CD14-positive monocyte (primary cell): ENCODE measurements at regions not wholly inside any gene's neighbourhood (a gene's known extent, or its start where the extent isn't known, plus 50 kb on each side); places are given as distances from the start of the nearest gene placed in this dataset.

ENCODE experiments used
- DNase-seq, 3 donors: peaks; one replicate each; pipeline ENCODE4 v3.0.0-alpha.2; 2011 to 2022
- H2AFZ ChIP-seq: 2 replicates; pipeline ENCODE4 v1.6.0; 2012; ENCODE audit warnings: mild to moderate bottlenecking, low read depth, low read length, inconsistent platforms; ENCODE audit not compliant: insufficient read depth, poor library complexity, severe bottlenecking
- H3K27ac ChIP-seq, 2 donors: 1 replicate in 1 of 2; 2 replicates in 1 of 2; pipeline ENCODE4 v1.5.1; 2012 to 2013; ENCODE audit warnings: low read length in 2 of 2, control low read depth in 1 of 2, inconsistent platforms in 1 of 2, low read depth in 1 of 2, mild to moderate bottlenecking in 1 of 2
- H3K27me3 ChIP-seq, 2 donors: one replicate each; pipeline versions ENCODE4 v1.6.0 to v1.6.1; 2011 to 2013; ENCODE audit warnings: low read length in 2 of 2; ENCODE audit not compliant: control insufficient read depth in 2 of 2, insufficient read depth in 2 of 2
- H3K36me3 ChIP-seq, 2 donors: replicated peaks in 1 of 2; 1 replicate in 1 of 2; 2 replicates in 1 of 2; pipeline versions ENCODE4 v1.5.1 to v1.6.1; 2012 to 2013; ENCODE audit warnings: low read length in 2 of 2, control low read depth in 1 of 2, inconsistent platforms in 1 of 2, mild to moderate bottlenecking in 1 of 2; ENCODE audit not compliant: insufficient read depth in 2 of 2, control insufficient read depth in 1 of 2
- H3K4me1 ChIP-seq, 2 donors: 1 replicate in 1 of 2; 2 replicates in 1 of 2; pipeline versions ENCODE4 v1.5.1 to v1.6.1; 2012 to 2013; ENCODE audit warnings: low read length in 2 of 2, control low read depth in 1 of 2, inconsistent platforms in 1 of 2, mild to moderate bottlenecking in 1 of 2, moderate library complexity in 1 of 2; ENCODE audit not compliant: insufficient read depth in 2 of 2, control insufficient read depth in 1 of 2
- H3K4me2 ChIP-seq: replicated peaks from 2 replicates; pipeline ENCODE3; 2012; ENCODE audit warnings: low read length, moderate library complexity, mild to moderate bottlenecking; ENCODE audit not compliant: poor library complexity, severe bottlenecking; ENCODE audit errors: extremely low read depth
- H3K4me3 ChIP-seq, 3 experiments: fragments of 200-600 bp in 1 of 3; sonication (generic) in 1 of 3; replicated peaks in 1 of 3; 1 replicate in 2 of 3; 2 replicates in 1 of 3; pipeline ENCODE4 v1.5.1; 2011 to 2013; ENCODE audit warnings: low read length in 3 of 3, mild to moderate bottlenecking in 3 of 3, control low read depth in 2 of 3, low read depth in 2 of 3, inconsistent platforms in 1 of 3, moderate library complexity in 1 of 3
- H3K79me2 ChIP-seq: 2 replicates; pipeline ENCODE4 v1.6.0; 2012; ENCODE audit warnings: mild to moderate bottlenecking, control low read depth, inconsistent platforms, low read length, moderate library complexity; ENCODE audit not compliant: insufficient read depth
- H3K9ac ChIP-seq: 2 replicates; pipeline ENCODE4 v1.6.0; 2017; ENCODE audit warnings: low read length, mild to moderate bottlenecking; ENCODE audit not compliant: insufficient read depth, poor library complexity, severe bottlenecking
- H3K9me3 ChIP-seq, 2 donors: replicated peaks in 1 of 2; 1 replicate in 1 of 2; 2 replicates in 1 of 2; pipeline versions ENCODE4 v1.5.1 to v1.6.1; 2012 to 2013; ENCODE audit warnings: low read length in 2 of 2, control low read depth in 1 of 2; ENCODE audit not compliant: control insufficient read depth in 1 of 2, insufficient read depth in 1 of 2
- H4K20me1 ChIP-seq: 2 replicates; pipeline ENCODE4 v1.6.0; 2012; ENCODE audit warnings: mild to moderate bottlenecking, low read length, control low read depth, moderate library complexity; ENCODE audit not compliant: insufficient read depth
- H3K27ac Mint-ChIP-seq, 7 donors: one replicate each; pipeline ENCODE4 v1.8.0; 2020; ENCODE audit warnings: mild to moderate bottlenecking in 7 of 7, mixed read lengths in 7 of 7, moderate library complexity in 6 of 7, inconsistent platforms in 2 of 7
- H3K27me3 Mint-ChIP-seq, 3 donors: one replicate each; pipeline ENCODE4 v1.8.0; 2021 to 2022; ENCODE audit warnings: low read depth in 3 of 3, mild to moderate bottlenecking in 3 of 3, mixed read lengths in 3 of 3, moderate library complexity in 3 of 3, inconsistent platforms in 1 of 3
- H3K36me3 Mint-ChIP-seq, 2 donors: one replicate each; pipeline ENCODE4 v1.8.0; 2020; ENCODE audit warnings: mixed read lengths in 2 of 2, inconsistent platforms in 1 of 2, mild to moderate bottlenecking in 1 of 2
- H3K4me1 Mint-ChIP-seq: one replicate; pipeline ENCODE4 v1.8.0; 2020; ENCODE audit warnings: mild to moderate bottlenecking, mixed read lengths
- H3K4me3 Mint-ChIP-seq, 2 donors: one replicate each; pipeline ENCODE4 v1.8.0; 2020; ENCODE audit warnings: mild to moderate bottlenecking in 2 of 2, mixed read lengths in 2 of 2, moderate library complexity in 1 of 2
- H3K9me3 Mint-ChIP-seq, 7 donors: one replicate each; pipeline ENCODE4 v1.8.0; 2020 to 2022; ENCODE audit warnings: mixed read lengths in 7 of 7, mild to moderate bottlenecking in 6 of 7, moderate library complexity in 6 of 7, inconsistent platforms in 2 of 7
- WGBS: methylation state at CpG from one replicate; pipeline ENCODE4 v1.1.5; 2013; ENCODE audit warnings: missing lambda C conversion rate; ENCODE audit not compliant: insufficient coverage; 5-methylcytosine and 5-hydroxymethylcytosine counted together
- intact Hi-C, 2 donors: fragments of 100-400 bp; cut with micrococcal nuclease; formaldehyde crosslinking; loops; one replicate each; pipeline versions ENCODE4 v1.15.0 to v1.15.1; 2023
- TF ChIP-seq, protein P1 (sequence below): fragments of 200-600 bp; IDR thresholded peaks from one replicate; pipeline ENCODE4 v1.8.0; 2022; ENCODE audit warnings: antibody characterized with exemption, mild to moderate bottlenecking

DNA sequence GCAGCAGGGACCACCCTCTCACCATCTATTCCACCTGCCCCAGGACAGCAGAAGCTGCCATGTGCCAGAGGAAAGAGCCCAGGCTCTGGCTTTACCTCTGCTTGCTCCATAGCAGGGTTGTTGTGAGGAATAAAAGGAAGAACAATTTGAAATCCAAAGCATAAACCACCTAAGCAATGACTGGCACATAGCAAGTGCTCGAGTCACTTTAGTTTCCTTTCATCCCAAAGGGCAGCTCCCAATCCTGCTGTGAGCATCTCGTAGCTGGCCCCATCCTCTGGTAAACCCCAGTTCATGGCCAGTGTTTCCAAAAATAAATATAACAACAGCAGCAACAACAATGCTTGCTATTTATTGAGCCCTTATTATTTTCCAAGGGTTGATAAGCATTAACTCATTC is 923.5 kb downstream of the EPHA4 start:
- intact Hi-C loops, result no loop called here
- no peak for DNase-seq
- Histone ChIP-seq H2AFZ (no peak overlapping the region), H3K36me3 (no peaks in the 10 kb centered on the region), H3K4me2 (no peak overlapping the region), H4K20me1 (no peaks in the 10 kb centered on the region), H3K4me3 (no peak overlapping the region), H3K79me2 (no peaks in the 10 kb centered on the region), H3K27ac (no peak overlapping the region), H3K9me3 (no peaks in the 10 kb centered on the region), H3K9ac (no peak overlapping the region), H3K27me3 (no peaks in the 10 kb centered on the region), H3K4me1 (no peaks in the 10 kb centered on the region)
- no peak overlapping the region for H3K27ac Mint-ChIP-seq
- TF ChIP-seq, protein P1, sequence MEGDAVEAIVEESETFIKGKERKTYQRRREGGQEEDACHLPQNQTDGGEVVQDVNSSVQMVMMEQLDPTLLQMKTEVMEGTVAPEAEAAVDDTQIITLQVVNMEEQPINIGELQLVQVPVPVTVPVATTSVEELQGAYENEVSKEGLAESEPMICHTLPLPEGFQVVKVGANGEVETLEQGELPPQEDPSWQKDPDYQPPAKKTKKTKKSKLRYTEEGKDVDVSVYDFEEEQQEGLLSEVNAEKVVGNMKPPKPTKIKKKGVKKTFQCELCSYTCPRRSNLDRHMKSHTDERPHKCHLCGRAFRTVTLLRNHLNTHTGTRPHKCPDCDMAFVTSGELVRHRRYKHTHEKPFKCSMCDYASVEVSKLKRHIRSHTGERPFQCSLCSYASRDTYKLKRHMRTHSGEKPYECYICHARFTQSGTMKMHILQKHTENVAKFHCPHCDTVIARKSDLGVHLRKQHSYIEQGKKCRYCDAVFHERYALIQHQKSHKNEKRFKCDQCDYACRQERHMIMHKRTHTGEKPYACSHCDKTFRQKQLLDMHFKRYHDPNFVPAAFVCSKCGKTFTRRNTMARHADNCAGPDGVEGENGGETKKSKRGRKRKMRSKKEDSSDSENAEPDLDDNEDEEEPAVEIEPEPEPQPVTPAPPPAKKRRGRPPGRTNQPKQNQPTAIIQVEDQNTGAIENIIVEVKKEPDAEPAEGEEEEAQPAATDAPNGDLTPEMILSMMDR, result no peak
- H3K9me3 Mint-ChIP-seq, result peaks cover 0 to 8% (median 0%) of the 10 kb centered on the region in 7 donors
- no peaks in the 10 kb centered on the region for H3K27me3 Mint-ChIP-seq
- H3K4me1 Mint-ChIP-seq, result no peaks in the 10 kb centered on the region
- no peaks in the 10 kb centered on the region for H3K36me3 Mint-ChIP-seq
- no peak overlapping the region for H3K4me3 Mint-ChIP-seq
- WGBS, result 80% methylated on average over 2 of the region's 2 CpGs

DNA sequence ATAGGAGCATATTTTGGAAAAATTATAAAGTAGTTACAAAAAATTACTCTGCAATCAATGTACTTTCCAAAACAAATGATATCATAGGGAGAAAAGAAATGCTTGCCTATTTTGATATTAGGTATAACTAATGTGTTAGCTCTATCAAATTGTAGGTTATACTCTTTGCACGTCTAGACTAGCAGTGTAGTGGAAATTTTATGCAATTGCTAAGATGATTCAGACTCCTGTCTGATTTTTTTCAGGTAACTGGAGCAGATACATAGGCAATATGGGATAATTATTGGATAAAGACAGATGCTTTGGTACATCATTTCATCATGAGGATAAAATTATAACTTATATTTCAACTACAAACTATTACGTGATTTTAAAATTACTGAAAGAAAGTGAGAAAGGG is 918.3 kb downstream of the EPHA4 start:
- Histone ChIP-seq H3K79me2 (no peaks in the 10 kb centered on the region), H3K27me3 (no peaks in the 10 kb centered on the region), H4K20me1 (no peaks in the 10 kb centered on the region), H3K36me3 (no peaks in the 10 kb centered on the region), H3K4me2 (no peak overlapping the region), H3K9ac (no peak overlapping the region), H2AFZ (no peak overlapping the region), H3K9me3 (no peaks in the 10 kb centered on the region), H3K27ac (no peak overlapping the region), H3K4me3 (no peak overlapping the region), H3K4me1 (no peaks in the 10 kb centered on the region)
- Mint-ChIP-seq H3K4me1 (no peaks in the 10 kb centered on the region), H3K36me3 (no peaks in the 10 kb centered on the region), H3K27ac (no peak overlapping the region), H3K9me3 (no peaks in the 10 kb centered on the region), H3K4me3 (no peak overlapping the region), H3K27me3 (no peaks in the 10 kb centered on the region)
- DNase-seq, result no peak
- intact Hi-C loops, result no loop called here
- WGBS, result 100% methylated on average over 1 of the region's 2 CpGs
- TF ChIP-seq, protein P1, result no peak
